IPS DF 4.7 (cell line): ENCODE measurements at regions not wholly inside any gene's neighbourhood (a gene's known extent, or its start where the extent isn't known, plus 50 kb on each side); places are given as distances from the start of the nearest gene placed in this dataset.
"Not testable (repeated sequence)": the region's sequence is repeated elsewhere in the genome, so short reads cannot be mapped to it uniquely, and the experiment has no call there.

Source experiments
- DNase-seq: peaks from one replicate; pipeline ENCODE4 v3.0.0-alpha.2; 2013; ENCODE audit warnings: low spot score; ENCODE audit errors: extremely low read depth

- no peak for DNase-seq
Measured at GRCh38 chr6:6863970-6864639, 243.7 kb upstream of the RREB1 start.

DNA sequence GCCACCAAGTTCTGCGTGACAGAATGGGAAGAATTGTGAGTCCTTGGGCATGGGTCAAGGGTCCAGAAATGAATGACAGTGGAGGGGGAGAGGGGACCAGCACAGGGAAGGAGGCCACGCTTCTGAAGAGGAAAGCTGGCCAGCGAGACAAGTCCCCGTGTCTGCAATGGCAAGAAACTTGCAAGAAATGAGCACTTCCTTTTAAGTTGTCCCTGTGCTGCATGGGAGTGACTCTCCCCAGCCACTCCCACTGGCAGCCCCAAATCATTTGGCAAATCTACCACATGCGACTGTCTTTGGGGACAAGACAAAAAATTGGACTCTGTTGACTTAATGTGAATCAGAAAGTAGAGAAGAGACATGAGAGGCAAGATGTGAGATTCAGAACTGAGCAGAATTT is 242.2 kb upstream of the RREB1 start:
- DNase-seq = no peak

- no peak for DNase-seq
Measured at GRCh38 chr6:6866656-6867403, 240.9 kb upstream of the RREB1 start.

DNA sequence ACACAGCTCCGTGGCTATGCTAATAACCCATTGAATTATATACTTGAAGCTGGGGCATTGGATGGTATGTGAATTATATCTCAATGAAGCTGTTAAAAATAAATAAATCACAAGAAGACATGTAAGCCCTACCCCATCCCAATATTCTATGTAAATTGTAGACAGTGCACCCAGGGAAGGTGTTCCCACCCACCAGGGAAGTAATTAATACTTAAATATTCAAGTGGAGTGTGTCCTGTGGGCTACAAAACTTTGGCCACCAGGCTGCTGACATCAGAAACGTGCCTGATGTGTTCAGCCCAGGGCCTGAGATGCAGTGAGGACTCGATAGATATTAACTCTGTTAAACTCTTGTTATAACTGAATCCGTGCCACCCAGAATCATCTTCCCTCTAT is 240.4 kb upstream of the RREB1 start:
- DNase-seq = no peak

- DNase-seq = no peak
Measured at GRCh38 chr6:6869094-6869493, 238.7 kb upstream of the RREB1 start.

DNA sequence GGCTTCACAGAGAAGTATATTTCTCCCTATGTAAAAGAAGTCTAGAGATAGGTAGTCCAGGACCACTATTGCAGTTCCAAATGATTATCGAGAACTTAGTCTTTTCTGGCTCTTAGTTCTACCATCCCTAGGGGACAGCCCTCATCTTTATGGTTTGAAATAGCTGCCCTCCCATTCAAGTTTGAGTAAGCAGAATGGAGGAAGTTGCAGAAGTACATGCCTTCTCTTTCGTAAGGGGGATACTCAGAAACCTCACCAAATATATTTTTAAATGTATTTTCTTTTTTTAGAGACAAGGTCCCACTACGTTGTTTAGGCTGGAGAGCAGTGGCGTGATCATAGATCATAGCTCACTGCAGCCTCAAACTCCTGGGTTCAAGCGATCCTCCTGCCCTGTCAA is 236.8 kb upstream of the RREB1 start:
- DNase-seq = no peak

- DNase-seq = no peak
Measured at GRCh38 chr6:6872459-6873344, 235.1 kb upstream of the RREB1 start.

DNA sequence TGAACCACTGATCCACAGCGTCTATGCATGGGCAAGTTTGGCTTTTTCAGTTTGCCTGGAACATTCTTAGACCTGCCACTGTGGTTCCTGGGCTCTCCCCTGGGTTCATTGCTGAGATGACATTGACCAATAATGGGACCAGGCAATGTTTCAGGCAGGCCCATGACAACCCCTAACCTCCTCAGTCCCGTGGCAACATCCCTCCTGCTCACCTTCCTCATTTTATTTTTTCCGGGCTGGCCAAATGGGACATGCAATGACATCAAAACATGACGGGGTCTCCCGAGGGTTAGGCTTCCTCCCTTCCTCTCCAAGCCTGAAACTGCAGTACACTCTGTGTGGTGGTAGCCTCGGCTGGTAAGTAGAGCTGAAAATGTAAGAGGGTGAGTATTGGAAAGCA is 234.0 kb upstream of the RREB1 start:
- no peak for DNase-seq

- DNase-seq = no peak
Measured at GRCh38 chr6:6875818-6876470, 231.8 kb upstream of the RREB1 start.

- not testable (repeated sequence) for DNase-seq
Measured at GRCh38 chr6:6877792-6878191, 230.0 kb upstream of the RREB1 start.

- no peak for DNase-seq
Measured at GRCh38 chr6:6878887-6879585, 228.7 kb upstream of the RREB1 start.

DNA sequence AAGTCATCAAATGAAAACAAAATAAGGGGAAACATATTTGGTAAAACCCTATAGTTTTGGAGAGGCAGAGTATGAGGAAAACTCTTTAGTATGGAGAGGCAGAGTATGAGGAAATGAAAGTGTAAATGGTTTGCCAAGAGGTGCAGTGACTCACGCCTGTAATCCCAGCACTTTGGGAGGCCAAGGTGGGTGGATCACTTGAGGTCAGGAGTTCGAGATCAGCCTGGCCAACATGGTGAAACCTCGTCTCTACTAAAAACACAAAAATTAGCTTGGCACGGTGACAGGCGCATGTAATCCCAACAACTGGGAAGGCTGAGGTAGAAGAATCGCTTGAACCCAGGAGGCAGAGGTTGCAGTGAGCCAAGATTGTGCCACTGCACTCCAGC is 228.2 kb upstream of the RREB1 start:
- not testable (repeated sequence) for DNase-seq

DNA sequence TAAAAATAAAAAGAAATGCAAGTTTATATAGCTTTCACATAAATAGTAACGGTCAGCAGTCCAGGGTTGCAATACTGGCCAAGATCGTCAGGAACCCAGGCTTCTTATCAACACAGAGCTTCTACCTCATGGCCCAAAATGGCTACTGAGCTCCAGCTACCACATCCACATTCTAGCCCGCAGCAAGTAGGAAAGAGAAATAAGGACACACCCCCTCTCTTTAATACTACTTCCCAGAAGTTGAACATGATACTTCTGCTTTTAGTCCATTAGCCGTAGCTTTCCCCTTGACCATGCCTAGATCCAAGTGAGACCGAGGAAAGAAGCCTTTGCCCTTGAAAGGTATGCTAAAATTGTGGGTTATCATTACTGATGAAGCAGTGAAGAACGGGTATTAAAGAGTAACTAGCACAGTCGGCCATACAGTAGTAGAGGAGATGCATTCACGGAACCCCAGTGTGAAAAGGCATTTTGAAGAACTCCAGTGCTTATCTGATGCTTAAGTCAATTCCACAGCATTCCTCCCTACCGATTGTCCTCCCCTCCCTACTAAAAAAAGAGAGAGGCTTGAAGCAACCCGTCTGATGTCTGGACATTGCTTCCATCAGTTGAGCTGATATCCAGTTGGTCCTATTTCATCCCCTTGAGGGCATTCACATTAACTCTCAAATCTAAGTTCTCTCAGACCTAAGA is 226.9 kb upstream of the RREB1 start:
- no peak for DNase-seq

- DNase-seq = no peak
Measured at GRCh38 chr6:6881438-6882225, 226.1 kb upstream of the RREB1 start.

DNA sequence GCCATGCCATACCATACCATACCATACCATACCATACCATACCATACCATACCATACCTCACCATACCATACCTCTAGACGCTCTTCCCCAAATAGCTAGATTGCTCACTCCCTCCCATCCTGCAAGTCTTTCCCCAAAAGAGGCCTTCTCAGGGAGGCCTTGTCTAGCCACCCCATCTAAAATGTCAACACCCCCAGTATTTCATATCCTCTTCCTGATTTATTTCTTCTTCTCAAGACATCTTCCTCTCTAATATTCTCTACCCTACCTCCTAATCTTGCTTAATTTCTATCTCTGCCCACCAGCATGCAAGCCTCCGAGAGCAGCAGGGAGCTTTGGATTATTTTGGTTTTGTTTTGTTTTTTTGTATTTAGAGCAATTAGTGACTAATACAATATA is 225.2 kb upstream of the RREB1 start:
- DNase-seq = no peak

DNA sequence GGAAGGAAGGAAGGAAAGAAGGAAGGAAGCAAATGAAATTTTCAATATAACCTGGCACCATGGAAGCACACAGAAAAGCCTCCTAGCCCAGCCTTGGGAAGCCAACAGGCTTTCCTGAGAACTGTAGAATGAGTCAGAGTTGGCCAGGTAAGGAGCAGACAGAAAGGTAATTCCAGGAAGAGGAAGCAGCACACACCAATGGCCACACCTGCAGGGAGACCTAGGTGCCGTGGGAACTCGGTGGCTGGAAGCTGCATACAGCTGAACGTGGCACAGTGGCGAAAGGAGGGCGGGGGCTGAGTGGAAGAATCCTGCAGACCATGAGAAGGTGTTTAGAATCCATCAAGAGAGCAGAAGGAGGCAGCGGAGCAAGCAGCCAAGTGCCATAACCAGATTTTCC is 224.8 kb upstream of the RREB1 start:
- no peak for DNase-seq

DNA sequence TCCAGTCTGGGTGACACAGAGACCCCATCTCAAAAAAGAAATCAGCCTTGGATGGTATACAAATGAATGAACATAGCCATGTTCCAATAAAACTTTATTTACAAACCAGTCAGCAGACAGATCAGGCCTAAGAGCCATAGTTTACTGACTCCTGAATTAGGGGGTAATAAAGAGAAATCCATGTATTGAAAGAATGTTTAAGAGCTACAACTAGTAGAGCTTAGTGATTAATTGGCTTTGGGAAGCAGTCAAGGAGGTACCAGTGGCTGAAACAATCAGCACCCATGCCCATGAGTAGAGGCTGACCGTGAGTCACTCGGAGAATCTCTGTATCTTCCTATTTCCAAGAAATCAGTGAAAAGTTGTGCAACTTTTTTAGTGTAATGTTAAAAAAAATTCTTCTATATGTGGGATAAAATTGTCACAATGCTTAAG is 223.6 kb upstream of the RREB1 start:
- no peak for DNase-seq

GRCh38 chr6:6884916-6885315 is 222.8 kb upstream of the RREB1 start:
- DNase-seq = no peak

GRCh38 chr6:6885521-6886170 is 222.1 kb upstream of the RREB1 start:
- no peak for DNase-seq
